SK-N-SH (cell line): ENCODE measurements at regions not wholly inside any gene's neighbourhood (a gene's known extent, or its start where the extent isn't known, plus 50 kb on each side); places are given as distances from the start of the nearest gene placed in this dataset.
"Not testable (repeated sequence)": the region's sequence is repeated elsewhere in the genome, so short reads cannot be mapped to it uniquely, and the experiment has no call there.

Source experiments
- CTCF ChIA-PET: fragments of 300-600, 350-600 bp; formaldehyde crosslinking; extraction: SDS; loops from one replicate; lab custom pipeline; 2021; lab: Yijun Ruan, JAX
- POLR2A ChIA-PET: fragments of 350-600 bp; sonication (Branson Sonifier 250); formaldehyde crosslinking; extraction: SDS; loops from one replicate; lab custom pipeline; 2020; ENCODE audit warnings: antibody characterized with exemption, inconsistent platforms; lab: Yijun Ruan, JAX
- DNase-seq: peaks from one replicate; pipeline ENCODE4 v3.0.0; 2012
- H2AFZ ChIP-seq: fragments of 200-600 bp; sonication (generic); 2 replicates; pipeline ENCODE4 v1.8.1; 2016; ENCODE audit warnings: antibody characterized with exemption, mild to moderate bottlenecking, low read depth
- H3F3A ChIP-seq: fragments of 200-600 bp; sonication (generic); replicated peaks from 2 replicates; pipeline ENCODE3; 2016; ENCODE audit warnings: antibody characterized with exemption, mild to moderate bottlenecking; ENCODE audit not compliant: insufficient read depth
- H3K27ac ChIP-seq, 2 experiments: fragments of 200-500 bp in 1 of 2; fragments of 200-600 bp in 1 of 2; sonication (Bioruptor generic) in 1 of 2; sonication (generic), shearing (Covaris generic) in 1 of 2; 2 replicates each; pipeline versions ENCODE4 v1.5.1 to v1.6.1; 2014 to 2016; ENCODE audit warnings: low read depth in 2 of 2, inconsistent platforms in 1 of 2, low read length in 1 of 2, mild to moderate bottlenecking in 1 of 2, mixed read lengths in 1 of 2
- H3K27me3 ChIP-seq: fragments of 200-600 bp; sonication (generic), shearing (Covaris generic); 2 replicates; pipeline ENCODE4 v1.6.1; 2016; ENCODE audit warnings: mixed run types; ENCODE audit not compliant: insufficient read depth
- H3K36me3 ChIP-seq, 2 experiments: fragments of 200-500 bp in 1 of 2; fragments of 200-600 bp in 1 of 2; sonication (Bioruptor generic) in 1 of 2; sonication (generic) in 1 of 2; replicated peaks in 1 of 2; 2 replicates each; pipeline versions ENCODE3 to v1.5.1; 2014 to 2016; ENCODE audit warnings: low read length in 1 of 2, mild to moderate bottlenecking in 1 of 2; ENCODE audit not compliant: insufficient read depth in 2 of 2, control insufficient read depth in 1 of 2
- H3K4me1 ChIP-seq, 2 experiments: fragments of 200-500 bp in 1 of 2; fragments of 200-600 bp in 1 of 2; sonication (Bioruptor generic) in 1 of 2; sonication (generic), shearing (Covaris generic) in 1 of 2; 2 replicates each; pipeline versions ENCODE4 v1.5.1 to v1.6.1; 2014 to 2016; ENCODE audit warnings: low read depth in 1 of 2, low read length in 1 of 2, mixed run types in 1 of 2; ENCODE audit not compliant: insufficient read depth in 2 of 2, control insufficient read depth in 1 of 2
- H3K4me2 ChIP-seq: fragments of 200-600 bp; sonication (generic), shearing (Covaris generic); 2 replicates; pipeline ENCODE4 v1.6.1; 2017; ENCODE audit warnings: mixed run types
- H3K4me3 ChIP-seq, 2 experiments: fragments of 200-500 bp in 1 of 2; fragments of 200-600 bp in 1 of 2; sonication (Bioruptor generic) in 1 of 2; sonication (generic), shearing (Covaris generic) in 1 of 2; 2 replicates each; pipeline versions ENCODE4 v1.5.1 to v1.8.1; 2014 to 2016; ENCODE audit warnings: low read depth in 2 of 2, inconsistent platforms in 1 of 2, low read length in 1 of 2, mild to moderate bottlenecking in 1 of 2, mixed read lengths in 1 of 2, moderate library complexity in 1 of 2
- H3K79me2 ChIP-seq: fragments of 200-600 bp; sonication (generic); 2 replicates; pipeline ENCODE4 v1.8.1; 2017; ENCODE audit warnings: mild to moderate bottlenecking; ENCODE audit not compliant: insufficient read depth
- H3K9ac ChIP-seq: fragments of 200-600 bp; sonication (generic); 2 replicates; pipeline ENCODE4 v1.6.1; 2017; ENCODE audit warnings: mixed run types
- H3K9me2 ChIP-seq: fragments of 200-600 bp; sonication (generic); 2 replicates; pipeline ENCODE4 v1.6.1; 2017; ENCODE audit warnings: mixed run types
- H3K9me3 ChIP-seq: fragments of 200-600 bp; sonication (generic); 2 replicates; pipeline ENCODE4 v1.6.1; 2017; ENCODE audit warnings: mixed run types, mild to moderate bottlenecking, moderate library complexity
- H4K20me1 ChIP-seq: fragments of 200-600 bp; sonication (generic); 2 replicates; pipeline ENCODE4 v1.6.1; 2017; ENCODE audit warnings: mild to moderate bottlenecking, mixed run types; ENCODE audit not compliant: insufficient read depth
- CHD2 ChIP-seq: fragments of 150-350 bp; IDR thresholded peaks from 2 replicates; pipeline ENCODE4 v1.6.1; 2018; ENCODE audit warnings: low read length; ENCODE audit not compliant: partially characterized antibody
- EP300 ChIP-seq, 2 experiments: IDR thresholded peaks; 2 replicates each; pipeline versions ENCODE4 v1.4.0 to v1.6.1; 2012; ENCODE audit warnings: borderline replicate concordance in 1 of 2, low read depth in 1 of 2, low read length in 1 of 2
- FOXM1 ChIP-seq: IDR thresholded peaks from 2 replicates; pipeline ENCODE4 v1.4.0; 2012; ENCODE audit warnings: low read depth, mild to moderate bottlenecking
- GABPA ChIP-seq: IDR thresholded peaks from 2 replicates; pipeline ENCODE4 v1.4.0; 2012; ENCODE audit warnings: low read depth, mild to moderate bottlenecking
- GATA2 ChIP-seq: sonication (generic); formaldehyde crosslinking; IDR thresholded peaks from 2 replicates; pipeline ENCODE4 v1.5.0; 2020; ENCODE audit warnings: mild to moderate bottlenecking, missing genetic modification reagents
- MEF2A ChIP-seq: IDR thresholded peaks from 2 replicates; pipeline ENCODE4 v1.4.0; 2012; ENCODE audit warnings: low read depth, borderline replicate concordance
- MXI1 ChIP-seq: IDR thresholded peaks from 2 replicates; pipeline ENCODE4 v1.6.1; 2012; ENCODE audit warnings: mild to moderate bottlenecking, low read depth, low read length, improper control_type of control experiment
- RAD21 ChIP-seq: IDR thresholded peaks from 2 replicates; pipeline ENCODE4 v1.6.1; 2012; ENCODE audit warnings: mild to moderate bottlenecking, low read length
- RXRA ChIP-seq: IDR thresholded peaks from 2 replicates; pipeline ENCODE4 v1.4.0; 2012; ENCODE audit warnings: low read depth, mild to moderate bottlenecking, borderline replicate concordance
- SIN3A ChIP-seq: IDR thresholded peaks from 2 replicates; pipeline ENCODE4 v1.6.1; 2012; ENCODE audit warnings: low read depth, mild to moderate bottlenecking, low read length, moderate library complexity, borderline replicate concordance
- TAF1 ChIP-seq: IDR thresholded peaks from 2 replicates; pipeline ENCODE4 v1.6.1; 2012; ENCODE audit warnings: low read depth, mild to moderate bottlenecking, low read length, moderate library complexity, borderline replicate concordance
- TCF12 ChIP-seq: IDR thresholded peaks from 2 replicates; pipeline ENCODE4 v1.4.0; 2012
- TEAD4 ChIP-seq: IDR thresholded peaks from 2 replicates; pipeline ENCODE4 v1.4.0; 2012; ENCODE audit warnings: mild to moderate bottlenecking, borderline replicate concordance; ENCODE audit not compliant: insufficient read depth
- YY1 ChIP-seq: IDR thresholded peaks from 2 replicates; pipeline ENCODE4 v1.4.0; 2012; ENCODE audit warnings: low read depth, mild to moderate bottlenecking
- WGBS: methylation state at CpG from one replicate; pipeline ENCODE4 v1.1.6; 2017; ENCODE audit warnings: low lambda C conversion rate; 5-methylcytosine and 5-hydroxymethylcytosine counted together
- TF ChIP-seq, protein P1 (sequence below): IDR thresholded peaks from 2 replicates; pipeline ENCODE4 v1.4.0; 2012; ENCODE audit warnings: low read depth, borderline replicate concordance
- TF ChIP-seq, protein P2 (sequence below): fragments of 200-600 bp; sonication (generic); IDR thresholded peaks from 2 replicates; pipeline ENCODE4 v1.6.1; 2017; ENCODE audit warnings: antibody characterized with exemption, mild to moderate bottlenecking, moderate library complexity
- TF ChIP-seq, protein P3 (sequence below): fragments of 150-350 bp; IDR thresholded peaks from 2 replicates; pipeline ENCODE4 v1.6.1; 2016; ENCODE audit warnings: mild to moderate bottlenecking, low read depth, low read length
- TF ChIP-seq, protein P4 (sequence below): IDR thresholded peaks from 2 replicates; pipeline ENCODE4 v1.4.0; 2012; ENCODE audit warnings: low read depth, borderline replicate concordance
- TF ChIP-seq, protein P5 (sequence below): IDR thresholded peaks from 2 replicates; pipeline ENCODE4 v1.4.0; 2012; ENCODE audit warnings: low read depth

DNA sequence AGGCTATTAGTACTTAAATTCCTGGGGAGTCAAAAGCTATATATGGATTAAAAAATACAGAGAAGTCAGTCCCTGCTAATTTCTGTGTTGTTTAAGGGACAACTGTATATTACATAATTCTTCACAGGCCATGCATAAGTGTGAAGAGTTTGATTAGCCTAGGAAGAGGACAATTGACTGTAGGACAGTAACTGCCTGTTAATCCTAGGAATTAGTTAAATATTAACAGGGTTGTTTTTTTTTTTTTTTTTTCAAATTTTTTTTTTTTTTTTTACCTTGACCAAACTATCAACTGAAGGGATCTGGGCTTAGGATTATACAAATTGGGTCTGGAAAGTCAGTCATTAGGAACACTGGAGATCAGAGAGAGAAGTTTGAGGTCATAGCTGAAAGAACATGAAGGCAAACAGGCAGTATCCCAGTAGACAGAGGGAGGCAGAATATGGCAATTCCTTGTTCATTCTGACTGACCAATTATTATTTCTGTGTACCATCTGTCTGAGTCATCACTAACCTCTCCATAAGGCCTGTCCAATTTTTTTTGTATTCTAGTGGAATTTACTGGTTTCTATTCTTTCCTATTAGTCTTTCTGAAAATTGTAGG, 1139.2 kb downstream of the SORCS1 start:
- H3K36me3 ChIP-seq: no peaks in the 10 kb centered on the region
- no peak for DNase-seq
- no peaks in the 10 kb centered on the region for H3K9me3 ChIP-seq
- no peaks in the 10 kb centered on the region for H3K27me3 ChIP-seq
- no peak overlapping the region for H3K4me2 ChIP-seq
- no peaks in the 10 kb centered on the region for H4K20me1 ChIP-seq
- POLR2A ChIA-PET: no interaction called here
- H3K9me2 ChIP-seq: no peaks in the 10 kb centered on the region
- TF ChIP-seq SIN3A: no peak
- no peak for TF ChIP-seq GABPA
- TF ChIP-seq TEAD4: no peak
- TF ChIP-seq, protein P1, sequence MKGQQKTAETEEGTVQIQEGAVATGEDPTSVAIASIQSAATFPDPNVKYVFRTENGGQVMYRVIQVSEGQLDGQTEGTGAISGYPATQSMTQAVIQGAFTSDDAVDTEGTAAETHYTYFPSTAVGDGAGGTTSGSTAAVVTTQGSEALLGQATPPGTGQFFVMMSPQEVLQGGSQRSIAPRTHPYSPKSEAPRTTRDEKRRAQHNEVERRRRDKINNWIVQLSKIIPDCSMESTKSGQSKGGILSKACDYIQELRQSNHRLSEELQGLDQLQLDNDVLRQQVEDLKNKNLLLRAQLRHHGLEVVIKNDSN: no peak
- TF ChIP-seq FOXM1: no peak
- TF ChIP-seq RAD21: no peak
- H3K9ac ChIP-seq: no peak overlapping the region
- no peaks in the 10 kb centered on the region for H3F3A ChIP-seq
- CTCF ChIA-PET: interaction anchor here (0.7 to 2.3 kb wide), 2 partner anchors 75 to 903 kb away, joined by 3 to 5 read pairs; no protein-coding TSS in a partner anchor
- no peak overlapping the region for H2AFZ ChIP-seq
- no peaks in the 10 kb centered on the region for H3K4me1 ChIP-seq
- H3K4me3 ChIP-seq: no peak overlapping the region
- no peak overlapping the region for H3K27ac ChIP-seq
- H3K79me2 ChIP-seq: no peaks in the 10 kb centered on the region

DNA sequence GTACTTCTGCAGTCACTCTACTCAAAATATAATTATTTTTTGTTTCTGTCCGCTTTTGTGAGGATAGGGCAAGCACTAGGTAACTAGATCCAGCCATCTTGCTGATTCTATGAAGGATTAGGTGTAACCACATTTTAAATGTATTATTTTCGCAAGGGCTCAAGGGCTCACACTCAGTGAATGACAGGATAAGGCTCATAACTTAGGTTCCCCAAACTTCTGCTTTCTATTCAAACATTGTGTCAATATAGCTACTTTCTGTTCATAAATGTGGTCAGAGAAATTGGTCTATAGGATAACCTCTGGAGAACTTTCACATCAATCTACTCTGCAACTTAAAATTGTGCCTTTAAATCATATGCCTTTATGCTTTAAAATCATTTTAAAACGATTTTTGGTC, 1141.2 kb downstream of the SORCS1 start:
- Histone ChIP-seq H3K27ac (no peak overlapping the region), H3K4me2 (no peak overlapping the region), H2AFZ (no peak overlapping the region), H3F3A (no peaks in the 10 kb centered on the region), H3K9ac (no peak overlapping the region), H3K27me3 (no peaks in the 10 kb centered on the region), H3K4me1 (no peaks in the 10 kb centered on the region), H3K9me2 (no peaks in the 10 kb centered on the region), H3K9me3 (no peaks in the 10 kb centered on the region), H3K36me3 (no peaks in the 10 kb centered on the region), H3K4me3 (no peak overlapping the region), H4K20me1 (no peaks in the 10 kb centered on the region), H3K79me2 (no peaks in the 10 kb centered on the region)
- ChIA-PET CTCF (interaction anchor here (0.6 kb wide), 1 partner anchor 174 kb away, joined by 3 read pairs; no protein-coding TSS in a partner anchor), POLR2A (no interaction called here)
- DNase-seq: no peak
- 10% methylated on average over 3 of the region's 3 CpGs for WGBS
- TF ChIP-seq YY1: no peak
- no peak for TF ChIP-seq MXI1
- TF ChIP-seq TAF1: no peak
- TF ChIP-seq, protein P2, sequence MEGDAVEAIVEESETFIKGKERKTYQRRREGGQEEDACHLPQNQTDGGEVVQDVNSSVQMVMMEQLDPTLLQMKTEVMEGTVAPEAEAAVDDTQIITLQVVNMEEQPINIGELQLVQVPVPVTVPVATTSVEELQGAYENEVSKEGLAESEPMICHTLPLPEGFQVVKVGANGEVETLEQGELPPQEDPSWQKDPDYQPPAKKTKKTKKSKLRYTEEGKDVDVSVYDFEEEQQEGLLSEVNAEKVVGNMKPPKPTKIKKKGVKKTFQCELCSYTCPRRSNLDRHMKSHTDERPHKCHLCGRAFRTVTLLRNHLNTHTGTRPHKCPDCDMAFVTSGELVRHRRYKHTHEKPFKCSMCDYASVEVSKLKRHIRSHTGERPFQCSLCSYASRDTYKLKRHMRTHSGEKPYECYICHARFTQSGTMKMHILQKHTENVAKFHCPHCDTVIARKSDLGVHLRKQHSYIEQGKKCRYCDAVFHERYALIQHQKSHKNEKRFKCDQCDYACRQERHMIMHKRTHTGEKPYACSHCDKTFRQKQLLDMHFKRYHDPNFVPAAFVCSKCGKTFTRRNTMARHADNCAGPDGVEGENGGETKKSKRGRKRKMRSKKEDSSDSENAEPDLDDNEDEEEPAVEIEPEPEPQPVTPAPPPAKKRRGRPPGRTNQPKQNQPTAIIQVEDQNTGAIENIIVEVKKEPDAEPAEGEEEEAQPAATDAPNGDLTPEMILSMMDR: no peak
- no peak for TF ChIP-seq GATA2
- TF ChIP-seq, protein P3, sequence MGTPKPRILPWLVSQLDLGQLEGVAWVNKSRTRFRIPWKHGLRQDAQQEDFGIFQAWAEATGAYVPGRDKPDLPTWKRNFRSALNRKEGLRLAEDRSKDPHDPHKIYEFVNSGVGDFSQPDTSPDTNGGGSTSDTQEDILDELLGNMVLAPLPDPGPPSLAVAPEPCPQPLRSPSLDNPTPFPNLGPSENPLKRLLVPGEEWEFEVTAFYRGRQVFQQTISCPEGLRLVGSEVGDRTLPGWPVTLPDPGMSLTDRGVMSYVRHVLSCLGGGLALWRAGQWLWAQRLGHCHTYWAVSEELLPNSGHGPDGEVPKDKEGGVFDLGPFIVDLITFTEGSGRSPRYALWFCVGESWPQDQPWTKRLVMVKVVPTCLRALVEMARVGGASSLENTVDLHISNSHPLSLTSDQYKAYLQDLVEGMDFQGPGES: no peak
- TF ChIP-seq EP300 (IDR thresholded peaks at IDR 0.05; ENCODE audit: borderline replicate concordance in 1 of 2, low read depth in 1 of 2, low read length in 1 of 2): no peak
- TF ChIP-seq MEF2A: no peak
- TF ChIP-seq TCF12: no peak
- TF ChIP-seq, protein P4, sequence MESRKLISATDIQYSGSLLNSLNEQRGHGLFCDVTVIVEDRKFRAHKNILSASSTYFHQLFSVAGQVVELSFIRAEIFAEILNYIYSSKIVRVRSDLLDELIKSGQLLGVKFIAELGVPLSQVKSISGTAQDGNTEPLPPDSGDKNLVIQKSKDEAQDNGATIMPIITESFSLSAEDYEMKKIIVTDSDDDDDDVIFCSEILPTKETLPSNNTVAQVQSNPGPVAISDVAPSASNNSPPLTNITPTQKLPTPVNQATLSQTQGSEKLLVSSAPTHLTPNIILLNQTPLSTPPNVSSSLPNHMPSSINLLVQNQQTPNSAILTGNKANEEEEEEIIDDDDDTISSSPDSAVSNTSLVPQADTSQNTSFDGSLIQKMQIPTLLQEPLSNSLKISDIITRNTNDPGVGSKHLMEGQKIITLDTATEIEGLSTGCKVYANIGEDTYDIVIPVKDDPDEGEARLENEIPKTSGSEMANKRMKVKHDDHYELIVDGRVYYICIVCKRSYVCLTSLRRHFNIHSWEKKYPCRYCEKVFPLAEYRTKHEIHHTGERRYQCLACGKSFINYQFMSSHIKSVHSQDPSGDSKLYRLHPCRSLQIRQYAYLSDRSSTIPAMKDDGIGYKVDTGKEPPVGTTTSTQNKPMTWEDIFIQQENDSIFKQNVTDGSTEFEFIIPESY: no peak
- TF ChIP-seq SIN3A: no peak
- no peak for TF ChIP-seq CHD2
- no peak for TF ChIP-seq RXRA
- TF ChIP-seq GABPA: no peak
- TF ChIP-seq, protein P5, sequence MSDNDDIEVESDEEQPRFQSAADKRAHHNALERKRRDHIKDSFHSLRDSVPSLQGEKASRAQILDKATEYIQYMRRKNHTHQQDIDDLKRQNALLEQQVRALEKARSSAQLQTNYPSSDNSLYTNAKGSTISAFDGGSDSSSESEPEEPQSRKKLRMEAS: no peak

DNA sequence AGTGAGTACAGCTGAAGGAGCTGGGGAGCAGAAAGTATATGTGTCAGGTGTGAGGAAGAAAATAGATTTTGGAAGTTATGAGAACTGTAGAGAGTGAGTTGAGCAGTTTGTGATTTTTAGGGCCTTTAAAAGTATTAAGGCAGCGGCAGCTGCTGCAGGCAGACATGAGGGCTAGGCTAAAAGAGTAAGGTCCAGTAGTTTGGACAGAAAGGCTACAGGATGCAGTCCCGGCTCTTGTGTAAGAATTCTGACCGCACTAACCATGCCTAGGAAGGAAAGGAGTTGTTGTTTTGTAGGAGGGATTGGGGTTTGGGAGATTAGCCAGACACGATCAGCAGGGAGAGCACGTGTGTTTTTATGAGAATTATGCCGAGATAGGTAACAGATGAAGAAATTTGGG, 1144.9 kb downstream of the SORCS1 start:
- H3K9me2 ChIP-seq, H3F3A ChIP-seq, H3K9ac ChIP-seq, H3K36me3 ChIP-seq, H3K4me3 ChIP-seq, POLR2A ChIA-PET, H3K9me3 ChIP-seq, H4K20me1 ChIP-seq, H3K27ac ChIP-seq, H3K79me2 ChIP-seq, H3K27me3 ChIP-seq, CTCF ChIA-PET, H2AFZ ChIP-seq, H3K4me1 ChIP-seq, DNase-seq, H3K4me2 ChIP-seq: not testable (repeated sequence)
- WGBS: 20% methylated on average over 6 of the region's 6 CpGs
